ENCODE measurements at regions not wholly inside any gene's neighbourhood (a gene's known extent, or its start where the extent isn't known, plus 50 kb on each side); places are given as distances from the start of the nearest gene placed in this dataset.

GRCh38 chr18:10057894-10058791 is 144.3 kb downstream of the VAPA start:
- DNase-seq (ENCODE audit: low spot score), result no peak

GRCh38 chr18:10059610-10060468 is 146.0 kb downstream of the VAPA start:
- no peak for DNase-seq (ENCODE audit: low spot score)

- DNase-seq (ENCODE audit: low spot score), result no peak
Observed at GRCh38 chr18:10060469-10060782, 146.6 kb downstream of the VAPA start.

- no peak for DNase-seq (ENCODE audit: low spot score)
Observed at GRCh38 chr18:10060841-10061240, 147.0 kb downstream of the VAPA start.

GRCh38 chr18:10061566-10062140 is 147.8 kb downstream of the VAPA start:
- no peak for DNase-seq (ENCODE audit: low spot score)

GRCh38 chr18:10062302-10063300 is 148.8 kb downstream of the VAPA start:
- no peak for DNase-seq (ENCODE audit: low spot score)

GRCh38 chr18:10063489-10063888 is 149.7 kb downstream of the VAPA start:
- DNase-seq (ENCODE audit: low spot score), result no peak

GRCh38 chr18:10064267-10064666 is 150.5 kb downstream of the VAPA start:
- no peak for DNase-seq (ENCODE audit: low spot score)

- no peak for DNase-seq (ENCODE audit: low spot score)
Observed at GRCh38 chr18:10065296-10065695, 151.5 kb downstream of the VAPA start.

GRCh38 chr18:10067670-10068659 is 154.1 kb downstream of the VAPA start:
- no peak for DNase-seq (ENCODE audit: low spot score)

GRCh38 chr18:10068766-10069567 is 155.2 kb downstream of the VAPA start:
- no peak for DNase-seq (ENCODE audit: low spot score)

GRCh38 chr18:10070561-10071000 is 156.8 kb downstream of the VAPA start:
- no peak for DNase-seq (ENCODE audit: low spot score)

- no peak for DNase-seq (ENCODE audit: low spot score)
Observed at GRCh38 chr18:10072671-10073175, 158.9 kb downstream of the VAPA start.

- no peak for DNase-seq (ENCODE audit: low spot score)
Observed at GRCh38 chr18:10074110-10074509, 160.3 kb downstream of the VAPA start.

GRCh38 chr18:10074728-10075127 is 160.9 kb downstream of the VAPA start:
- DNase-seq (ENCODE audit: low spot score), result no peak

GRCh38 chr18:10076502-10077030 is 162.8 kb downstream of the VAPA start:
- no peak for DNase-seq (ENCODE audit: low spot score)

GRCh38 chr18:10077986-10078385 is 164.2 kb downstream of the VAPA start:
- DNase-seq (ENCODE audit: low spot score), result no peak

GRCh38 chr18:10080372-10080771 is 166.6 kb downstream of the VAPA start:
- no peak for DNase-seq (ENCODE audit: low spot score)

GRCh38 chr18:10081492-10081891 is 167.7 kb downstream of the VAPA start:
- peak; percentile 36 for DNase-seq (ENCODE audit: low spot score)
